Kidney (tissue), 13 donors: ENCODE measurements at regions not wholly inside any gene's neighbourhood (a gene's known extent, or its start where the extent isn't known, plus 50 kb on each side); places are given as distances from the start of the nearest gene placed in this dataset.

Experiments used
- DNase-seq, 5 donors: peaks; one replicate each; pipeline ENCODE4 v3.0.0-alpha.2; 2013 to 2020
- FAIRE-seq: peaks from 2 replicates; lab custom pipeline; 2012; peaks lifted over from hg19 to GRCh38; lab: Jason Lieb, UNC
- H3K27ac ChIP-seq, 2 donors: one replicate each; pipeline ENCODE4 v1.7.0; 2013; ENCODE audit warnings: low read depth in 2 of 2, low read length in 2 of 2, inconsistent platforms in 1 of 2
- H3K27me3 ChIP-seq: one replicate; pipeline ENCODE4 v1.7.1; 2013; ENCODE audit warnings: low read length, inconsistent platforms; ENCODE audit not compliant: control insufficient read depth, insufficient read depth
- H3K36me3 ChIP-seq, 3 donors: one replicate each; pipeline versions ENCODE4 v1.7.0 to v1.7.1; 2013; ENCODE audit warnings: low read length in 3 of 3, control low read depth in 1 of 3, inconsistent platforms in 1 of 3; ENCODE audit not compliant: insufficient read depth in 3 of 3, control insufficient read depth in 2 of 3
- H3K4me1 ChIP-seq, 3 donors: one replicate each; pipeline versions ENCODE4 v1.7.0 to v1.7.1; 2013; ENCODE audit warnings: low read length in 3 of 3, inconsistent platforms in 1 of 3, low read depth in 1 of 3; ENCODE audit not compliant: control insufficient read depth in 2 of 3, insufficient read depth in 2 of 3
- H3K4me3 ChIP-seq, 3 donors: one replicate each; pipeline versions ENCODE4 v1.7.0 to v1.8.1; 2013; ENCODE audit warnings: low read length in 3 of 3, control low read depth in 1 of 3, inconsistent platforms in 1 of 3
- H3K9ac ChIP-seq, 3 donors: one replicate each; pipeline versions ENCODE4 v1.7.0 to v1.7.1; 2013; ENCODE audit warnings: low read length in 3 of 3, control low read depth in 1 of 3, inconsistent platforms in 1 of 3
- H3K9me3 ChIP-seq, 3 donors: one replicate each; pipeline versions ENCODE4 v1.7.0 to v1.7.1; 2013; ENCODE audit warnings: low read length in 3 of 3, control low read depth in 1 of 3, inconsistent platforms in 1 of 3; ENCODE audit not compliant: control insufficient read depth in 2 of 3, insufficient read depth in 1 of 3
- intact Hi-C: fragments of 100-400 bp; cut with DNase I; formaldehyde crosslinking; loops from one replicate; pipeline ENCODE4 v1.11.1; 2022
- TF ChIP-seq, protein P1 (sequence below): IDR thresholded peaks from 3 replicates; pipeline ENCODE4 v1.5.1; 2012; ENCODE audit warnings: mild to moderate bottlenecking, moderate library complexity, borderline replicate concordance; ENCODE audit not compliant: insufficient read depth; ENCODE audit errors: extremely low read depth
- donor health status: control.
- donor health status: control.
- donor health status: control.
- donor health status: control.
- donor health status: control.
- donor health status: DM: yes; HTN: yes; CAD: no.
- donor health status: Normal renal cell carcinoma (clear cell type).

DNA sequence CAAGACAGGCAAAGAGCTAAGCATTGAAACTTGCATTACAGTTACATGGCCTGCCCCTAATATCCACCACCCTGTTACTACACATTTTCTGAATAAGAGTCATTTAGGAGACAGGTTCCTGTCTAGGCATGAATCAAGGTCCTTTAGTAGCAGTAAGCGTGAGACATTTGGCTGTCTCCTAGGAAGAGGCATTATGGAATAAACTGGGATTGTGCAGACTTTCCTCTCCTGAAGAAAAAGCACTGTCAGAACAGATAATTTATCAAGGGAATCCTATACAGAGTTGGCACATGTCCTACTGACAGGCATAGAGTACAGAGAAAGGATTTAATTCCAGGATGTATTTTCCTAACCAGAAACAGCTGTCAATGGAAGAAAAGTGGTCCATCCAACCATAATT, 111.9 kb downstream of the INHBA start:
- Histone ChIP-seq H3K27me3 (no peaks in the 10 kb centered on the region), H3K9me3 (peaks cover 0 to 6% (median 0%) of the 10 kb centered on the region in 3 donors), H3K27ac (no peak overlapping the region), H3K4me1 (no peaks in the 10 kb centered on the region), H3K4me3 (no peak overlapping the region), H3K9ac (no peak overlapping the region), H3K36me3 (no peaks in the 10 kb centered on the region)
- no peak for DNase-seq
- no peak for FAIRE-seq
- TF ChIP-seq, protein P1, sequence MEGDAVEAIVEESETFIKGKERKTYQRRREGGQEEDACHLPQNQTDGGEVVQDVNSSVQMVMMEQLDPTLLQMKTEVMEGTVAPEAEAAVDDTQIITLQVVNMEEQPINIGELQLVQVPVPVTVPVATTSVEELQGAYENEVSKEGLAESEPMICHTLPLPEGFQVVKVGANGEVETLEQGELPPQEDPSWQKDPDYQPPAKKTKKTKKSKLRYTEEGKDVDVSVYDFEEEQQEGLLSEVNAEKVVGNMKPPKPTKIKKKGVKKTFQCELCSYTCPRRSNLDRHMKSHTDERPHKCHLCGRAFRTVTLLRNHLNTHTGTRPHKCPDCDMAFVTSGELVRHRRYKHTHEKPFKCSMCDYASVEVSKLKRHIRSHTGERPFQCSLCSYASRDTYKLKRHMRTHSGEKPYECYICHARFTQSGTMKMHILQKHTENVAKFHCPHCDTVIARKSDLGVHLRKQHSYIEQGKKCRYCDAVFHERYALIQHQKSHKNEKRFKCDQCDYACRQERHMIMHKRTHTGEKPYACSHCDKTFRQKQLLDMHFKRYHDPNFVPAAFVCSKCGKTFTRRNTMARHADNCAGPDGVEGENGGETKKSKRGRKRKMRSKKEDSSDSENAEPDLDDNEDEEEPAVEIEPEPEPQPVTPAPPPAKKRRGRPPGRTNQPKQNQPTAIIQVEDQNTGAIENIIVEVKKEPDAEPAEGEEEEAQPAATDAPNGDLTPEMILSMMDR: no peak
- intact Hi-C loops: no loop called here

DNA sequence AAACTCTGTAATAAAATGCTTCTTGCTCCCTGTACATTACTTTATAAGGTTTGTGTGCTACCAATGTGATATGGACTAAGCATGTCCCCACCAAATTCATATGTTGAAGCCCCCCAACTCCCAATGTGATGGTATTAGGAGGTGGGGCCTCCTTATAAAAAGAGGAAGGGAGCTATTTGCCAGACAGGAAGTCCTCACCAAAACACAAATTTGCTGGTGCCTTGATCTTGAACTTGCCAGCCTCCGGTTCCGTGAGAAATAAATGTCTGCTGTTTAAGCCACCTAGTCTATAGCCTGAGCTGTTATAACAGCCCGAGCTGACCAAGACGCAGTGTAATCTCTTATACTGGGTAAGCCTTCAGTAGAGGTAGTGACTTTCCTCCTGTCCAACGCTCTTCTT, 114.5 kb downstream of the INHBA start:
- no peak overlapping the region for H3K27ac ChIP-seq
- H3K36me3 ChIP-seq: no peaks in the 10 kb centered on the region
- no peak overlapping the region for H3K4me3 ChIP-seq
- no peaks in the 10 kb centered on the region for H3K27me3 ChIP-seq
- TF ChIP-seq, protein P1: no peak
- intact Hi-C loops: no loop called here
- no peak overlapping the region for H3K9ac ChIP-seq
- no peaks in the 10 kb centered on the region for H3K9me3 ChIP-seq
- no peaks in the 10 kb centered on the region for H3K4me1 ChIP-seq
- FAIRE-seq: no peak
- DNase-seq: no peak

DNA sequence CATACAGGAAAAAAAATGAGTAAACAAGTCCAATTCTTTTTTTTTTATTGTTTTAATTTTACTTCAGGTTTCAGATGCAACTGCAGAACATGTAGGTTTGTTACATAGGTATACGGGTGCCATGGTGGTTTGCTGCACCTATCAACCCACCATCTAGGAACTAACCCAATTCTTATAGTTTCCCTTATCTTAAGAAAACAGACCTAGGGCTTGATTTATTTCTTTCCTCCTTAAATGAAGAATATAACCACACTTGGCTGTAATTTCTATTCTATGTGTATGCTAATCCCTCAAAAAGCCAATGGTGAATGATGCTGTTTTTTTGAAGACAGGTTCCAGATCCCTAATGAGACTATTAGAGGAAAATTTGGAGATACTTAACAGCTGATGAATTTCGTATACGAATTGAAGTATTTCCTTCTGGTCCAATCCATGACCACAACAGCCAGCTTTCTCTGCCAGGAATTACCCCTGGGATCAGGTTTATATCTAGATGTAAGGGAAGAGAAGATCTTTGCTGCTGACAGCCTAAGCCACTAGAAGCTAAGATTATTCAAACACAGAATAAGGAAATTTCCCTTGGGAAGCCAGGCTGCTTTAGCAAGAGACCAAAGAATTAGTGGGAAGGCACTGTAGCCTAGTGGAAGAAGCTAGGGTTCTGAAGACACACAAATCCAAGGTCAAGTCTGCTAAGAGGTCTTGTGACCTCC, 115.8 kb downstream of the INHBA start:
- Histone ChIP-seq H3K36me3 (no peaks in the 10 kb centered on the region), H3K27ac (no peak overlapping the region), H3K9me3 (no peaks in the 10 kb centered on the region), H3K4me3 (no peak overlapping the region), H3K27me3 (no peaks in the 10 kb centered on the region), H3K9ac (no peak overlapping the region), H3K4me1 (no peaks in the 10 kb centered on the region)
- TF ChIP-seq, protein P1: no peak
- intact Hi-C loops: no loop called here
- DNase-seq (no peak), FAIRE-seq (no peak)

DNA sequence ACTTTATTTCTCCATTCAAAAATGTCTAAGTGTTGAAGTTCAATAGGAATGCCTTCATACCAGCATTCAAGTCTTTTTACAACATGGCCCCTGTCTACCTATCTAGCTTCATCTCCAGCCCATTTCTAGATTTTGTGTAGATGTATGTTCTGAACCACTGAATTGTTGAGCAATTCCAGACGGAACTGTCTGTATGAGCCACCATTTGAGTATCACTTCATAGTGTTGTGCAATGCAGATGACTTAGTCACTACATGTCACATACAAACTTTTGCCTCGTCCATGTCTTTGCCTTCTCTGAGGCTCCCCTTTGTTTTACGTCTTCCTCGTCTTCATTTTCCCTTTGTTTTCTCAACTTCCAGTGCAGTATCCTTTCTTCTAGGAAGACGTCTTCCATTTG, 118.1 kb downstream of the INHBA start:
- TF ChIP-seq, protein P1: no peak
- intact Hi-C loops: no loop called here
- Histone ChIP-seq H3K4me1 (no peaks in the 10 kb centered on the region), H3K4me3 (no peak overlapping the region), H3K36me3 (no peaks in the 10 kb centered on the region), H3K9me3 (no peaks in the 10 kb centered on the region), H3K27ac (no peak overlapping the region), H3K27me3 (no peaks in the 10 kb centered on the region), H3K9ac (no peak overlapping the region)
- DNase-seq (no peak), FAIRE-seq (no peak)
